ENCODE measurements at regions not wholly inside any gene's neighbourhood (a gene's known extent, or its start where the extent isn't known, plus 50 kb on each side); places are given as distances from the start of the nearest gene placed in this dataset.

GRCh38 chr5:58060996-58061395, 398.9 kb downstream of the PLK2 start:
- DNase-seq = no peak
- Histone ChIP-seq H3K27ac (ENCODE audit: insufficient read depth in 1 of 2, low read depth in 1 of 2, low read length in 2 of 2, poor library complexity in 1 of 2, severe bottlenecking in 2 of 2) (no peak overlapping the region), H3K4me1 (ENCODE audit: control extremely low read depth in 1 of 4, control insufficient read depth in 4 of 4, insufficient read depth in 4 of 4, low read length in 3 of 4) (no peaks in the 10 kb centered on the region), H3K27me3 (replicated peaks in 2 of 5; ENCODE audit: control insufficient read depth in 4 of 5, insufficient read depth in 5 of 5, low read length in 4 of 5) (no peaks in the 10 kb centered on the region), H3K9me3 (ENCODE audit: control extremely low read depth in 1 of 5, control insufficient read depth in 4 of 5, insufficient read depth in 2 of 5, low read depth in 1 of 5, low read length in 4 of 5) (peaks cover 0 to 5% (median 0%) of the 10 kb centered on the region in 5 experiments), H3K4me3 (ENCODE audit: control insufficient read depth in 1 of 7, extremely low read depth in 1 of 7, insufficient read depth in 4 of 7, low read depth in 2 of 7, low read length in 6 of 7) (no peak overlapping the region), H3K36me3 (ENCODE audit: control insufficient read depth in 4 of 4, insufficient read depth in 4 of 4, low read length in 3 of 4) (no peaks in the 10 kb centered on the region)
- WGBS (ENCODE audit: insufficient coverage) = no CpG with 5 or more reads among the region's 3 CpGs
- ChIA-PET POLR2A (no interaction called here), CTCF (no interaction called here)

GRCh38 chr5:58057324-58057723, 402.6 kb downstream of the PLK2 start:
- H3K4me3 ChIP-seq (ENCODE audit: control insufficient read depth in 1 of 7, extremely low read depth in 1 of 7, insufficient read depth in 4 of 7, low read depth in 2 of 7, low read length in 6 of 7) = no peak overlapping the region
- DNase-seq = no peak
- WGBS (ENCODE audit: insufficient coverage) = 100% methylated on average over 1 of the region's 4 CpGs
- peaks cover 0 to 5% (median 0%) of the 10 kb centered on the region in 5 experiments for H3K9me3 ChIP-seq (ENCODE audit: control extremely low read depth in 1 of 5, control insufficient read depth in 4 of 5, insufficient read depth in 2 of 5, low read depth in 1 of 5, low read length in 4 of 5)
- no peaks in the 10 kb centered on the region for H3K4me1 ChIP-seq (ENCODE audit: control extremely low read depth in 1 of 4, control insufficient read depth in 4 of 4, insufficient read depth in 4 of 4, low read length in 3 of 4)
- ChIA-PET CTCF (no interaction called here), POLR2A (no interaction called here)
- H3K36me3 ChIP-seq (ENCODE audit: control insufficient read depth in 4 of 4, insufficient read depth in 4 of 4, low read length in 3 of 4) = no peaks in the 10 kb centered on the region
- H3K27ac ChIP-seq (ENCODE audit: insufficient read depth in 1 of 2, low read depth in 1 of 2, low read length in 2 of 2, poor library complexity in 1 of 2, severe bottlenecking in 2 of 2) = no peak overlapping the region
- H3K27me3 ChIP-seq (replicated peaks in 2 of 5; ENCODE audit: control insufficient read depth in 4 of 5, insufficient read depth in 5 of 5, low read length in 4 of 5) = no peaks in the 10 kb centered on the region

- CTCF ChIA-PET = no interaction called here
- Histone ChIP-seq H3K9me3 (ENCODE audit: control extremely low read depth in 1 of 5, control insufficient read depth in 4 of 5, insufficient read depth in 2 of 5, low read depth in 1 of 5, low read length in 4 of 5) (peaks cover 0 to 5% (median 0%) of the 10 kb centered on the region in 5 experiments), H3K27me3 (replicated peaks in 2 of 5; ENCODE audit: control insufficient read depth in 4 of 5, insufficient read depth in 5 of 5, low read length in 4 of 5) (no peaks in the 10 kb centered on the region), H3K27ac (ENCODE audit: insufficient read depth in 1 of 2, low read depth in 1 of 2, low read length in 2 of 2, poor library complexity in 1 of 2, severe bottlenecking in 2 of 2) (no peak overlapping the region), H3K4me3 (ENCODE audit: control insufficient read depth in 1 of 7, extremely low read depth in 1 of 7, insufficient read depth in 4 of 7, low read depth in 2 of 7, low read length in 6 of 7) (no peak overlapping the region), H3K36me3 (ENCODE audit: control insufficient read depth in 4 of 4, insufficient read depth in 4 of 4, low read length in 3 of 4) (no peaks in the 10 kb centered on the region), H3K4me1 (ENCODE audit: control extremely low read depth in 1 of 4, control insufficient read depth in 4 of 4, insufficient read depth in 4 of 4, low read length in 3 of 4) (no peaks in the 10 kb centered on the region)
- POLR2A ChIA-PET = no interaction called here
- DNase-seq = no peak
- no CpG with 5 or more reads among the region's 1 CpG for WGBS (ENCODE audit: insufficient coverage)
Measured at GRCh38 chr5:58056546-58056945, 403.3 kb downstream of the PLK2 start.

GRCh38 chr5:58054018-58054417, 405.9 kb downstream of the PLK2 start:
- no peak for DNase-seq
- no CpG with 5 or more reads among the region's 1 CpG for WGBS (ENCODE audit: insufficient coverage)
- no peaks in the 10 kb centered on the region for H3K4me1 ChIP-seq (ENCODE audit: control extremely low read depth in 1 of 4, control insufficient read depth in 4 of 4, insufficient read depth in 4 of 4, low read length in 3 of 4)
- H3K27ac ChIP-seq (ENCODE audit: insufficient read depth in 1 of 2, low read depth in 1 of 2, low read length in 2 of 2, poor library complexity in 1 of 2, severe bottlenecking in 2 of 2) = no peak overlapping the region
- no peaks in the 10 kb centered on the region for H3K27me3 ChIP-seq (replicated peaks in 2 of 5; ENCODE audit: control insufficient read depth in 4 of 5, insufficient read depth in 5 of 5, low read length in 4 of 5)
- H3K4me3 ChIP-seq (ENCODE audit: control insufficient read depth in 1 of 7, extremely low read depth in 1 of 7, insufficient read depth in 4 of 7, low read depth in 2 of 7, low read length in 6 of 7) = no peak overlapping the region
- ChIA-PET POLR2A (no interaction called here), CTCF (no interaction called here)
- H3K36me3 ChIP-seq (ENCODE audit: control insufficient read depth in 4 of 4, insufficient read depth in 4 of 4, low read length in 3 of 4) = no peaks in the 10 kb centered on the region
- H3K9me3 ChIP-seq (ENCODE audit: control extremely low read depth in 1 of 5, control insufficient read depth in 4 of 5, insufficient read depth in 2 of 5, low read depth in 1 of 5, low read length in 4 of 5) = peaks cover 0 to 5% (median 0%) of the 10 kb centered on the region in 5 experiments

- ChIA-PET CTCF (no interaction called here), POLR2A (no interaction called here)
- DNase-seq = no peak
- no peaks in the 10 kb centered on the region for H3K36me3 ChIP-seq (ENCODE audit: control insufficient read depth in 4 of 4, insufficient read depth in 4 of 4, low read length in 3 of 4)
- no peaks in the 10 kb centered on the region for H3K27me3 ChIP-seq (replicated peaks in 2 of 5; ENCODE audit: control insufficient read depth in 4 of 5, insufficient read depth in 5 of 5, low read length in 4 of 5)
- H3K9me3 ChIP-seq (ENCODE audit: control extremely low read depth in 1 of 5, control insufficient read depth in 4 of 5, insufficient read depth in 2 of 5, low read depth in 1 of 5, low read length in 4 of 5) = no peaks in the 10 kb centered on the region
- no CpG with 5 or more reads among the region's 3 CpGs for WGBS (ENCODE audit: insufficient coverage)
- H3K4me3 ChIP-seq (ENCODE audit: control insufficient read depth in 1 of 7, extremely low read depth in 1 of 7, insufficient read depth in 4 of 7, low read depth in 2 of 7, low read length in 6 of 7) = no peak overlapping the region
- no peak overlapping the region for H3K27ac ChIP-seq (ENCODE audit: insufficient read depth in 1 of 2, low read depth in 1 of 2, low read length in 2 of 2, poor library complexity in 1 of 2, severe bottlenecking in 2 of 2)
- no peaks in the 10 kb centered on the region for H3K4me1 ChIP-seq (ENCODE audit: control extremely low read depth in 1 of 4, control insufficient read depth in 4 of 4, insufficient read depth in 4 of 4, low read length in 3 of 4)
Measured at GRCh38 chr5:58048954-58049353, 410.9 kb downstream of the PLK2 start.

- Histone ChIP-seq H3K4me1 (ENCODE audit: control extremely low read depth in 1 of 4, control insufficient read depth in 4 of 4, insufficient read depth in 4 of 4, low read length in 3 of 4) (no peaks in the 10 kb centered on the region), H3K27ac (ENCODE audit: insufficient read depth in 1 of 2, low read depth in 1 of 2, low read length in 2 of 2, poor library complexity in 1 of 2, severe bottlenecking in 2 of 2) (no peak overlapping the region), H3K36me3 (ENCODE audit: control insufficient read depth in 4 of 4, insufficient read depth in 4 of 4, low read length in 3 of 4) (no peaks in the 10 kb centered on the region), H3K27me3 (replicated peaks in 2 of 5; ENCODE audit: control insufficient read depth in 4 of 5, insufficient read depth in 5 of 5, low read length in 4 of 5) (no peaks in the 10 kb centered on the region), H3K9me3 (ENCODE audit: control extremely low read depth in 1 of 5, control insufficient read depth in 4 of 5, insufficient read depth in 2 of 5, low read depth in 1 of 5, low read length in 4 of 5) (no peaks in the 10 kb centered on the region), H3K4me3 (ENCODE audit: control insufficient read depth in 1 of 7, extremely low read depth in 1 of 7, insufficient read depth in 4 of 7, low read depth in 2 of 7, low read length in 6 of 7) (no peak overlapping the region)
- POLR2A ChIA-PET = no interaction called here
- CTCF ChIA-PET = no interaction called here
- WGBS (ENCODE audit: insufficient coverage) = no CpG with 5 or more reads among the region's 4 CpGs
- DNase-seq = no peak
Measured at GRCh38 chr5:58048185-58048925, 411.5 kb downstream of the PLK2 start.

- Histone ChIP-seq H3K4me1 (ENCODE audit: control extremely low read depth in 1 of 4, control insufficient read depth in 4 of 4, insufficient read depth in 4 of 4, low read length in 3 of 4) (peaks cover 0 to 6% (median 0%) of the 10 kb centered on the region in 4 experiments), H3K9me3 (ENCODE audit: control extremely low read depth in 1 of 5, control insufficient read depth in 4 of 5, insufficient read depth in 2 of 5, low read depth in 1 of 5, low read length in 4 of 5) (no peaks in the 10 kb centered on the region), H3K27me3 (replicated peaks in 2 of 5; ENCODE audit: control insufficient read depth in 4 of 5, insufficient read depth in 5 of 5, low read length in 4 of 5) (no peaks in the 10 kb centered on the region), H3K4me3 (ENCODE audit: control insufficient read depth in 1 of 7, extremely low read depth in 1 of 7, insufficient read depth in 4 of 7, low read depth in 2 of 7, low read length in 6 of 7) (no peak overlapping the region), H3K27ac (ENCODE audit: insufficient read depth in 1 of 2, low read depth in 1 of 2, low read length in 2 of 2, poor library complexity in 1 of 2, severe bottlenecking in 2 of 2) (no peak overlapping the region), H3K36me3 (ENCODE audit: control insufficient read depth in 4 of 4, insufficient read depth in 4 of 4, low read length in 3 of 4) (no peaks in the 10 kb centered on the region)
- ChIA-PET CTCF (no interaction called here), POLR2A (no interaction called here)
- no peak for DNase-seq
- WGBS (ENCODE audit: insufficient coverage) = no CpG with 5 or more reads among the region's 1 CpG
Measured at GRCh38 chr5:58046371-58046770, 413.5 kb downstream of the PLK2 start.

All from common myeloid progenitor, CD34-positive (primary cell).